Mammary epithelial cell (primary cell): ENCODE measurements at regions not wholly inside any gene's neighbourhood (a gene's known extent, or its start where the extent isn't known, plus 50 kb on each side); places are given as distances from the start of the nearest gene placed in this dataset.

ENCODE experiments used
- CTCF ChIP-seq, 2 donors: IDR thresholded peaks in 1 of 2; conservative IDR thresholded peaks in 1 of 2; 2 replicates each; pipeline ENCODE4 v1.5.1; 2011 to 2012; ENCODE audit warnings: inconsistent platforms in 2 of 2, low read length in 2 of 2, mild to moderate bottlenecking in 2 of 2, control low read depth in 1 of 2, low read depth in 1 of 2; ENCODE audit not compliant: insufficient read depth in 1 of 2; ENCODE audit errors: extremely low read depth in 1 of 2
- EZH2 ChIP-seq: IDR thresholded peaks from 2 replicates; pipeline ENCODE4 v1.6.1; 2012; ENCODE audit warnings: low read length, inconsistent platforms, borderline replicate concordance

GRCh38 chr20:60168963-60169362 lies 210.7 kb downstream of the CDH26 start:
- TF ChIP-seq CTCF (conservative IDR thresholded peaks at IDR 0.05 in 1 of 2, IDR thresholded peaks at IDR 0.05 in 1 of 2; ENCODE audit: extremely low read depth in 1 of 2, insufficient read depth in 1 of 2, low read depth in 1 of 2, low read length in 2 of 2) (no peak), EZH2 (no peak)
